ENCODE measurements at regions not wholly inside any gene's neighbourhood (a gene's known extent, or its start where the extent isn't known, plus 50 kb on each side); places are given as distances from the start of the nearest gene placed in this dataset.

DNA sequence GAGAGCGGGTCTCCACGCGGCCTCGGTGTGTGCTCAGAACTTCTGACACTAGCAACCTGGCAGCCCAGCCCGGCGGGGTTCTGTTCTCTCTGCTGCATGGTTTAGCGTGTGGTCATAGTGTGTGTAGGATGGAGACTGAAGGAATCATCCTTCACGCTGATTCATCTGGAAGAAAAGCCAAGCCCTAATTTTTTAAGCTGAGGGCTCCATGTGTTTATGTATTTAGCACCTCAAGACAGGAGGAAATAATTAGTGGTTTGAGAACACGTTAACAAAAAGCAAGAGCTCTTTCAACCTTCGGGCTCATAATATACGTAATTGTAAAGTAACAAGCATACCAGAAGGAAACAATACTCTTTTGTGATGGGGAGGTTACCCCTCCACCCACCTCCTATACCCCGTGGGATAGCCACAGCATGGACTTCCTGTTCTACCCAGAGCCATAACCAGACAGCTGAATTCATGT is 504.6 kb upstream of the MKI67 start:
- no peak for DNase-seq

DNA sequence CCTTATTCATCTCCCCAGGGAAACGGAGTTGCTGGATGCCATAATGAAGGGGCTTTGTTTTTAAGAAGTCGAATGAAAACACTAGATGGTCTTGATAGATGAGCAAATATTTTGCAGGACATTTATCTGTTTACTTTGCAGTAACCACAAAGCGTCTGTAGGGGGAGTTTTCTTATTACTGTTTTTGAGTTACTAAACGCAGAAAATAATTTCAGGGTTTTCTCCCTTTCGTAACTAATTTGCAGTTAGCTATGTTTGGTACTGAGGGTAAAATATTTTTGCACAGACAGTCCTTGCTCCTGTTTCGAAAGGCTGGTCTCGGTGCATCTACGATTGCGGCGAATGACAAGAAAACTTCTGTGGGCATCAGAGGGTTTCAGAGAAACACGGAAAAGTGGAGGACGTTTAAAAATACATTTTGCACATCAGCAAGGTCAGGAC is 505.6 kb upstream of the MKI67 start:
- DNase-seq = no peak

DNA sequence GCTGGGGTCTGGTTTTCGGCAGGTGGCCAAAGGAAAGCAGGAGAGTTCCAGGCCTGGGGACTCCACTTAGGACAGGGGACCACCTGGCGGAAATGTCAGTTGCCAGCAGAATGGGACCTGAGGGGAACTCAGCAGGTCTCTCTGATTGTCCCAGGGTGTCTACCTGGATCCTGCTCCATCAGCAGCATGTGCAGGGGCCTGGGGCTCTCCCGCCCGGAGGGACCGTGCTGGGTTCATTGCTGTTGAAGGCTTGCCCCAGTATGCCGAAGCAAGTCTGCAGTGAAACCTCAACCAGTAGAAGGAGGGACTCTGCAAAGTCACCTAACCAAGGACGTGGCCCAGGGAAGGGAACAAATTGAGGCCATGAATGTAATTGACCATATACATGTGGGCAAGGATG is 506.5 kb upstream of the MKI67 start:
- no peak for DNase-seq

DNA sequence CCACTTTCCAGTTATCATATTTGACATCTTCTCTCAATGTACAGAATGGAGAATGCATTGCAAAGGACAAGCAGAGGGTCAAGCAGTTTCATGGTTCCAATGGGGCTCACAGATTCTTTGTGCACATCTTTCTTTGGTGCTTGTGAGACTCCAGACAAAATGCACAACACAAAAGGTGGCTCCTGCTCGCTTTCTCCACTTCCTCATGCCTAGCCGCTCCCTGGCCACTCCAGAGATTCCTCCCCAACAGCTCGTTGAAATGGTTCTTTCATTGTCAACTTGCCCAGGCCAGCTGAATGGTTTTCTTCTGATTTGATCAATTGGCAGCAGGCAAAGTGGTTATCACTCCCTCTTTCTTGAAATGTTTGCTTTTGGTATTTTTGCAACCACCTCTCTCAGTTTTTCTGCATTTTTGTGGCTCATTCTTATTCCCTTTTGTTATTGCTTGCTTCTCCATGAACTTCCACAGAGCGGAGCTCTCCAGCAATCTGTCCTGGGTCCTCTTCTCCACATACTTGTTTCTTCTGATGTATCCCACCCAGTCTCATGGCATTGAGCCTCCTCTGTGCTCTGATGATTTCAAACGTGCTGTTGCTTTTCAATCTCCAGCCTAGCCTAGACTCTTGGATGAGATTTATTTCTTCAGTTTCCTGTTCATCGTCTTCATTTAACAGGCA is 507.8 kb upstream of the MKI67 start:
- no peak for DNase-seq

DNA sequence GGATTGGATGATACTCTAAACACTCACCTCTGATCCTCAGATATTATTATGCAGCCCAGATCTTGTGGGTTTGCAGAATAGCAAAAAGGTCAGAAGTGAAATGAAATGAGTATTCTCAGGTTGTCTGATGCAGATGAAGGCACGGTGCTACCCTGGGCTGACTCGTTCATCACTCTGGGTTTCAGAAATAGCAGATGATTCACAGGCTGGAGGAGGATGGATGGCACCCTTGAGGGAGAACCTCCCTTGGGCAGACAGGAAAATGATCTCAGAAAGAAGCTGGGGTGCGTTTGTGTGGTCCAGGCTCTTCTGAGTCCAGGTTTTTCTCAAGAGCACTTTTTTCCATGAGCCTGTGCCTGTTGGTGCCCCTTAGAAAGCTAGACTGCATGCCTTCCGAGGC is 515.8 kb upstream of the MKI67 start:
- no peak for DNase-seq

DNA sequence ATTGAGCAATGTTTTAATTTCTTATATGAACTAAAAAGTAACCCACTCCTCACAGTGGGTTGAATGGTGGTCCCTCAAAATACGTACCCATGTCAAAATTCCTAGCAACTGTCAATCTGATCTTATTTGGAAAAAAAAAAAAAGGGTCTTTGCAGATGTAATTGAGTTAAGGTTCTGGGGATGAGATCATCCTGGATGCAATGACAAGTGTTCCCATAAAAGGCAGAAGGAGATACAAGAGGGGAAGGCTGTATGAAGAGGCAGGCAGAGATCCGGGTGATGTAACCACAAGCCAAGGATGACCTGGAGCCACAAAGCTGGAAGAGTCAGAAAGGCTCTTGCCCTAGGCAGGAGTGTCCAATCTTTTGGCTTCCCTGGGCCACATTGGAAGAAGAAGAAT is 516.3 kb upstream of the MKI67 start:
- no peak for DNase-seq

DNA sequence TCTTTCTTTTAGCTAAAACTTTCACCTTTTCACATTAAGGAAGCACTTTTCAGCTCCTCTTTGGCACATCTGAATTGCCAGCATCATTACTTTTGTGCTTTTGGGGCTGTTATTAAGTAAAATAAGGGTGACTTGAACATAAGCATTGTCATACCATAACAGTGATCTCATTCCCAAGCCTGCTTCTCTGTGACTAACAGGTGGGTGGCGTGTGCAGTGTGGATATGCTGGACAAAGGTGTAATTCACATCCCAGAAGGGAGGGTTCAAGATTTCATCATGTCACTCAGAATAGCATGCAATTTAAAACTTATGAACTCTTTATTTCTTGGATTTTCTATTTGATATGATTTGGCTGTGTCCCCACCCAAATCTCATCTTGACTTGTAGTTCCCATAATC is 517.4 kb upstream of the MKI67 start:
- DNase-seq = no peak

DNA sequence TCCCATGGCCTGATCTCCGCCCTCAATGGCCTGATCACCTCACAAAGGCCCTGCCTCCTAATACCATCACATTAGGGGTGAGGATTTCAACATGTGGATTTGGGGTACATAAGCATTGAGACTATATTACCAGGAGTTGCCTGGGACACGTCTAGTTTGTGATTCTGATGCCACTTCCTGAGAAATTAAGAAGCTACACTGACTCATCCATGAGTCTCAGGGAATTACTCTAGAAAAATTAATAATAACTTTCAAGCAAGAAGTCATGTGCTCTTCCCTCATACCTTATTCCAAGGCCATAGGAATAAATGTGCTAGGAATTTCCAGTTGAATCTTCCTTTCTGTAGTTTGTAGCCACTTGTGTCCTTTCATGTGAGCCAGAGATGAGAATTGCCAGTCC is 519.3 kb upstream of the MKI67 start:
- no peak for DNase-seq

DNA sequence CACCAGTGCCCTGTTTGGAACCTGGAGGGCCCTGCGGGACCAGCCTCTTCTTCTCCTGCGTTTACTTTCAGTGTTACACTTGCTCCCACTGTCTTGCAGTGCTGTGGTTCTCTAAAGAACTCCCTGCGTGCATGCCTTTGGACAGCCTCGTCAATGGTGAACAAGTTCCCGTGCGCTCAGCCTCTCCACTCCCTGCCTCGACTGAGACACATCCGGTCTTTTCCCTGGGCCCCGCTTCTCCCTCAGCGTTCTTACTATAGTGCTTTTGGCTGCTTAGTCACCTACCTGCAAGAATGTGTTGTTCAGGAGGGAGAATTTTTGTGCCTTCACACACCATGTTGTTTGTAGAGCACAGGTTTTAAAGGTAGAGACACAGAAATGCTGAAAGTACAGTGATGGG is 520.7 kb upstream of the MKI67 start:
- no peak for DNase-seq

DNA sequence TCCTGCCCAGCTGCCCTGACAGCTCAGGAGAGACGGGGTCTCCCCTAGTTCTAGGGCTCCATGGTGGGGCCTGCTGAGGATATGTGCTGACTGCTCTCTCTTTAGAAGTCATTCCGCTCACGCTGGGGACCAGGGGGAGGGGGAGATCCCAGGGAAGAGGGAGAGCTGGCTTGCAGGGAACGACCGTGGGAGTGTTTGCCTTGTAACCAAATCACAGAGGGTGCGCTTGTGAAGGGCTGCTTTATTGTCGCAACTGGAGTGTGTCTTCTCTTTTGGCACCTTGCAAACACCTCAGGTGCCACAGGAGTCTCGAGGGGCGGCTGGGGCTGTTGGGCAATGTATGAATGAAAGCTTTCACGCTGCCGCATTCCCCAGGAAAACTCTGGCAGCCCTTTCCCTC is 531.3 kb upstream of the MKI67 start:
- no peak for DNase-seq

DNA sequence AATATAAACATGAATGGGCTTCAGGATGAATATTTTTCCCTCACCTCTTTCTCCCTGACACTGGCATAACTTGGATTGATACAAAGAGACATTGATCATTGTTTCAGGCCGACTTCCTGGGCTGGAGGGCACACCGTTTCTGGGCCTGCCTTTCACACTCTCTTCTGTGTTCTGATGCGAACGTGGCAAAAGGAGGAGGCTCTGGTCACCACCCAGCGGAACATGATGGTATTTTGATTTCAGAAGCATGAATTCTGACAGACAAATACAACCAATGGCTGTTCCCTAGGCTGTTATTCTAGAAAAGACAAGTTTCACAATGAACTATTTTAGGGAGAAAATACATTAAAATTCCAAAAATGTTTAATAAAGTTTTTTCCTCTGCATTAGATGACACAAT is 534.5 kb upstream of the MKI67 start:
- DNase-seq = no peak

DNA sequence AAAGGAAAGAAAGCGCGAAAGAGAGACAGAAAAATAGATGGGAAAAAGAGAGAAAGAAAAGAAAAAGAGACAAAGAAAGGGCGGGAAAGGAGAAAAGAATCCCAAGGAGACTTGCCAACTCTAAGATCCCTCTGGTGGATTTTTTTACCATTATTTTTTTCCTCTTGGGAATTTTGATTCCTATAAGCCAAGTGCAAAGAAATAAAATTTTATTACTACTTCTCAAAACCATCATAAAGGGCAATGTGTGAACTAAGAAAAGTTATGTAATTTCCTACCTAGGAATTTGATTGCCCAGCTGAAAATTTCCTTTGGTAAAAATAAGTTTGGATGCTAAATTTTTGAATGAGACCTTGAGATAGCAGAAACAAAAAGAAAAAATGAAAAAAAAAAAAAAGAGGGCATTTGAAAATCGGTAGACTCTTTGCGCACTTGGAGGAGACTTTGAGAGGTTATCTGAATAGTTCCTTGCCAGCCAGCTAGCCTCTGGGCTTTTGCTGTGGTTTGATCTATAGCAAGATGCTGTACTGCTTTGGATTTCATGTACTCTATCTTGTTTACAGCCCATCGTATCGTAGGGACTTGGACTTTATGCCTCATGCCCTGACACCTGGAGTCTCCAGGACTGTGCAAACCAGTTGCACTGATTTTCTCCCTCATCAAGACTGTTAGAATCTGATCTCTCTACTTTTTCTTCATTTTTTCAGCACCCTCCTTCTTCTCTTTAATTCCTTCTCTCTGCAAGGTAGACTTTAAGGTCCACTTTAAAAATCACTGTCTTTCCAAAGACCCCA is 535.4 kb upstream of the MKI67 start:
- DNase-seq = no peak

DNA sequence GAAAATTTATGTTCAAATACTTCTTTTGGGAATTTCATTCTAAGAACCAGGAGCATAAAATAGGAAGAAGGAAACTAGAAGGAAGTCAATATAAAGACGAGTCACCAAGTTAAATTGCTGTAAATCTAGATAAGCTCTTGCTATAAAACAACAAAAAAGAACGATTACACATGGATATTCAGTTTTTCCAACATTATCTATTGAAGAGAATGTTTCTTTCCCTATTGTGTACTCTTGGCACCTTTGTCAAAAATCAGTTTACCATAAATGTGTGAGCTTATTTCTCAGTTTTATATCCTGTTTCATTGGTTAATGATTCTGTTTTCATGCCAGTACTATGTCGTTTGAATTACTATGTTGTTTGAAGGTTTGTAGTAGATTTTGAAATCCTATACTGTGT is 536.3 kb upstream of the MKI67 start:
- no peak for DNase-seq

DNA sequence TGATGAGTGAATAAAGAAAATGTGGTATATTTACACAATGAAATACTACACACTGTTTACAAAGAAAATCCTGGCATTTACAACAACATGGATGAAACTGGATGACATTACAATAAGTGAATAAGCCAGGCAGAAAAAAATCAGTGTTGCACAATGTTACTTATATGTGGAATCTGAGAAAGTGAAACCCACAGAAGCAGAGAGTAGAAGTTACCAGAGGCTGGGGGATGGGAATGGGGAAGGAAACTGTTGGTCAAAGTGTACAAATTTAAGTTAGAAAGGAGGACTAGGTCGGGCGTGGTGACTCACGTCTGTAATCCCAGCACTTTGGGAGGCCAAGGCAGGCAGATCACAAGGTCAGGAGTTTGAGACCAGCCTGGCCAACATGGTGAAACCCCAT is 538.5 kb upstream of the MKI67 start:
- DNase-seq = no peak

DNA sequence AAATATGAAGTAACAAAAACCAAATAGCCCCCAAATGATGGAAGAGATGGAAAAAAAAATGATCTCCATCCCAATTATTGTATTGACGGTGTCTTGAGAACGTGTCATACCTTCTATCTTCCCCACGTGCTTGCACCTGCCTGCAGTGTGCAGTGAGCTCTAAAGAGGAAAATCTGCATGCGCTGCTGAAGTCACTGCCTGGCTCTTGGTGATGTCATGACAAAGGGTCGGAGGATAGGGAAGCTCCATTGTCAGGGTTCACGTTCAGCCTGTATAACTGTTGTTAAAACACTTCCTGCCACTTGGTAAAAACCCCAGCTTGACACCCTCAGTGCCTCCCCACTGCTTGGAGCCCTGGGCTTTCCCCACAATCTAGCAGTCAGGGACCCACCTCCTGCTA is 549.2 kb upstream of the MKI67 start:
- DNase-seq = no peak

DNA sequence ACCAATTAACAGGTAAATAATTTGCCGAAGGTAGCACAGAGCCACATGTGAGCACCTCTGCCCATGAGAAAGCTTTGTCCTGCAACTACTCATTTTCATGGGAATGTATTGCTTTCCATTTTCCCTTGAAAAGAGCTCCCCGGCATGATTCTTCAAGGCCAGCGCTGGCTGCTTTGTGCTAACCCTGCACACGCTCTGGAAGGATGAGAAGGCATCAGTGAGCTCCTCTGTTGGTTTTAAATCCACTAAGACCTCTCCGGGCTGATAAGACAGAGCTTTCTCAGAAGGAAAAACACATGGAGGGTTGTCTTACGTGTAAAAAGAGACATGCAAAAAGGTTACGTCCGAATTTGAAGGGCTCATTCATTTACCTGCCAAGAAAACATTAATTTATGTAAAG is 553.9 kb upstream of the MKI67 start:
- no peak for DNase-seq

DNA sequence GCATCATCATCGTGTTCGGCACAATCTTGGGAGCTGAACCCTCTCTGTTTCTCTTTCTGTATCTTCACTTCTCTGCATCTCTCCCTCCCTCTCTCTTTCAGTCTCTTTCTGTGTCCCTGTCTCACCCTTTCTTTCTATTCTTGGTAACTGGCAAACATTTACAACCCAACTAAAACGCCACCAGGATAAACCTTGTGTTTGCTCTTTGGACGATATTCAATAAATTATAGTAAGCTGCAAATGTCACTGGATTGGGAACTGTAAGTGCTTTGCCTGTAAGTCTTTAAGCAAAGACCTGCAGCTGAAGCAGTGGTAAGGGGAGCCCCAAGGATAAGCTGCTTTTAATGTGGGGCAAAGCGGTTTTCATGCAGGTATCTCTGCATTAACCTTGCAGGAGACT is 558.0 kb upstream of the MKI67 start:
- no peak for DNase-seq

DNA sequence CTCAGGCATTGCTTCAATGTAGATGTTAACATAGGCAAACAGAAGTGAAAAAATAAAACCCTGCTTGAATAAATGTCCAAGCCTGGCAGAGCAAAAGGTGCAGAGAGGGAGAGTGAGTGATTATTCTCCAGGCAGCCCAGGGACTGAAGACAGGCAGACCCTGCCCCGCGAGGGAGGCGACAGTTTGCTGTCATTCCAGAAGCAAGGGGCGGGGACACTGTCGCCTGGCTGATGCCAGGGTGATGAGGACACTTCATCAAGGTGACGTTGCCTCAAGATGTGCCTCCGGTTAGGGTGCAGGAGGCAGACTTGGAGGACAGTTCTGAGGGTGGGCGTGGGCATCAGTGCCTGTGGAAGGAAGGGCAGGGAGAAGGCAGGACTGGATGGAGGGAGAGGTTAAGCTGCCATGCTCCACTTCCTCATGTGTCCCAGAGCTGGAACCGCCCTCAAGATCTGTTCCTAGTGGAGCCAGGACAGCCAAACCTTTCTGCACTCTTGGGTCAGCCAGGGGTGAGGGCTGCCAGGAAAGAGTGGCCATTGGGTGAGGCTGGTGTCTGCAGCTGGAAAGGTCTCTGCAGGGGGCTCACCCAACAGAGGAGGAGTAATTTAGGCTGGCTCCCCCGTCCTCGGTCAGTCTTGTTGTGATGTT is 560.5 kb upstream of the MKI67 start:
- no peak for DNase-seq

DNA sequence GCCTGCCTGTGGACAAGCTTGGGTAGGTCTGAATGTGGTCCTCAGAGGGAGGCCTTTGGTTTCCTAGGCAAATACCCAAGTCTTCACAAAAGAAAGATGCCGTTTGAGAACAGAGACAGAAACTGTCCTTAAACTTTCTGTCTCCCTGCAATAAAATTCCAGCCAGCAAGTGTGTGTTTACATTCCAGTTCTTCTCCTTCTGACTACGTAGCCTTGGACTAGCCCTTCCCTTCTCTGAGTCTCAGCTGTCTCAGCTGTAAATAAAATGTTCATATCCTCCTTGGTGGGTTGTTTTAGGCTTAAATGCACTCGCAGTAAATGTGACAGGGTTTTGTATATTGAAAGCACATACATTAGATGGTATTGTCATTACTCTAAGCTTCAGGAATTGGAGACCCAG is 561.2 kb upstream of the MKI67 start:
- no peak for DNase-seq

DNA sequence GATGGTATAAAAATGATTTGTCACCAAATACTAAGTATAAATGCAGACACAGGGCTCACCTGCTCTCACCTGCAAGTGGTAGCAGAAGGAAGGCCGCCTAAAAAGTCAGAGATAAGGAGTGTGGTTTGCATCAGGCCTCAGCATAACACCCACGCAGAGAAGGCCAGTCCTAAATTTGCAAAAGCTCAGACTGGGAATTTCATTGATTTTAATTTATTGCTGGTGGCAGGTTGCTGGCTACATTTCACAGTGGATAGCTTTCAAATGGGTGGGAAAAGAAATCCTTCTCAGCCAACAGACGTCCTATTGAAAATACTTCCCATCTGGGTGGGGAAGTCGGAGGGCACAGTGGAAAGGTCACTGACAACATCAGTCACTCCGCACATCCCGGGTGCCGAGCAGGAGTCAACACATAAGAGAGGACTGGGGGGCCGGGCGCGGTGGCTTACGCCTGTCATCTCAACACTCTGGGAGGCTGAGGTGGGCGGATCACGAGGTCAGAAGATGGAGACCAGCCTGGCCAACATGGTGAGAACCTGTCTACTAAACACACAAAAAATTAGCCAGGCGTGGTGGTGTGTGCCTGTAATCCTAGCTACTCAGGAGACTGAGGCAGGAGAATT is 561.8 kb upstream of the MKI67 start:
- no peak for DNase-seq

DNA sequence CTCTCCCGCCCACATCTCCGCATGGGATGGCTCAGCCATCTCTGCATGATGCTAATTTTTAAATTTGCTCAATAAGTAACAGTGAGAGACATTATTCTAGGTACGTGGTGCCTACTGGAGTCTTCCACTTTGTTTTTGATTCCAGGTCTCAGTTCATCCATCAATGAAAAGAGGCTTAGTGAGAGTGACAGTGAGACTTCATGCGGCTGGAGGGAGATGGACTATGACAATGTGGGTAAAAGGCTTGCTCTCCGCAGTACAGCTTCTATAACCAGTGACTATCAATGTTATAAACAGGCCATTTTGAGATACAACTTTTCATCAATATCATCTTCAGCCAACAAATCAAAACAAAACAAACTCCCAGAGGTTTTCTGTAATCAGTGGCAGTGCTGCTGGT is 563.4 kb upstream of the MKI67 start:
- no peak for DNase-seq

DNA sequence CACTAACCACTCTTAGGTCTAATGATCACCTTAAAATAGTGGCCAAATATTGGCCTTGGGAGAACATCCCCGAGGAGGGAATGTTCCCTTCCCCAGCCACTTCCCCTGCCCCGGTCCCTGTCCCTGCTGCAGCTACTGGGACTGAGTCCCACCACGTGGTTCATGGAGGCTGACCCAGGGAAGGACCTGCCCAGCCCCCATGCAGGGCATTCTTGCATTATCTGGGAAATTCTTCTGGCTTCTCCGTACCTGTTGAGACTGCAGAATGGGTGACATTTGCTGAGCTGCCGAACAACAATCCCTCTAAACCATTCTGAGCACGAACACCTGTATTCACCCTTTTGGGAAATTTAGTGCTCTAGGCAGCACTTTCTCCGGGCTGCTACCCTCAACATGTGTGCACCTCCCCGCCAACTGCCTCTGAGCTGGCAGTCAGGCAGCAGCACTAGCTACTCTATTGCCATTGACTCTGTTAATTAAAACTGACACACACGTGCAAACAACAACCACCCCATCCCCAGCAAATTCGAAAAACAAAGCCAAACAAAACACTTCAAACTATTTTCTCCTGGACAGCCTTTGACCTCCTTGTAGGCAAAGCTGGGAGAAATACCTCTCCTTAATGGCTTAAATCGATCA is 567.4 kb upstream of the MKI67 start:
- DNase-seq = no peak

DNA sequence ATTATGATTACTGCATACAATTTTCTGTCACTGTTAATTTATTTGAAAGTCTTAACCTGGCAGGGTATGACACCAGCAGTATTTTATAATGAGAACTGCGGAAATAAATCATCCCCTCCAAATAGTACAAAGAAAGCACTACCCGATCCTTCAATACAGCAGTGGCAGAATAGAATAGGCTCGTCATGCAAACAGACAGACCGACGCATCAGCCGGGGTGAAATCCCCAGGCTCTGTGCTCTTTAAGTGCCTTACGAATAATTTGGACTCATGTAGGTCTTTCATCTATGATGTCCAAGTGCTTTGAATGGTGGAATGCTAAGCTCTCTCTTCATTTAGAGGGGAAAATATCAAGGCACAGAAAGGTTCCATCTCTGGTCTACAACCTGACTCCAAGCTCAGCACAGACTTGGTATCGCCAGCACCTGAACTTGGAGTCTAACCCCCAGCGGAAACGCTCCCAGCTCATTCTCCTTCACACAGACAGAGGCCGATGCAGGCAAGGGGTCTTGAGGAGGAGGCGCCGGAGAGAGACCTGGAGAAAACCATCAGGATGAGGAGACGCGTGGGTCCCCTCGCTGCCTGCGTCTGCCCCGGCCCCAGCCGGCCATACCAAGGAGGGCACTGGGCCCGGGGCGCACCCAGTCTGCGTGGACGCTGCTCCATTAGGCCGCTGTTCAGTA is 568.1 kb upstream of the MKI67 start:
- no peak for DNase-seq

Data from DMS79 (cell line).